ENCODE measurements at regions not wholly inside any gene's neighbourhood (a gene's known extent, or its start where the extent isn't known, plus 50 kb on each side); places are given as distances from the start of the nearest gene placed in this dataset.
A peak's percentile ranks its signal among the peaks of the same experiment; 100 is the strongest.
"Not testable (repeated sequence)": the region's sequence is repeated elsewhere in the genome, so short reads cannot be mapped to it uniquely, and the experiment has no call there.

- Histone ChIP-seq H3K4me1 (replicated peaks in 1 of 2) (no peaks in the 10 kb centered on the region), H3K27ac (no peak overlapping the region), H3K4me3 (no peak overlapping the region)
- WGBS, 10 experiments: 7 to 62% (median 30%) methylated on average over 1 to 5 of the region's 5 CpGs
- ATAC-seq (replicated peaks in 6 of 8): no peak
- in situ Hi-C loops (cut with MboI; ENCODE audit: low pct_unique_long_range_greater_than_20kb in 2 of 9, low sequenced_read_pairs in 9 of 9, unreplicated experiment in 9 of 9): no loop called here
Observed at GRCh38 chr12:126914170-126914793, 1352.7 kb upstream of the TMEM132C start.

- Histone ChIP-seq H3K4me1 (replicated peaks in 1 of 2) (no peaks in the 10 kb centered on the region), H3K4me3 (no peak overlapping the region), H3K27ac (no peak overlapping the region)
- in situ Hi-C loops (cut with MboI; ENCODE audit: low pct_unique_long_range_greater_than_20kb in 2 of 9, low sequenced_read_pairs in 9 of 9, unreplicated experiment in 9 of 9): no loop called here
- no peak for ATAC-seq (replicated peaks in 6 of 8)
- 2 to 86% (median 57%) methylated on average over 3 to 6 of the region's 6 CpGs; no CpG with 5 or more reads in 2 of the 10 experiments for WGBS, 10 experiments
Observed at GRCh38 chr12:126915309-126915708, 1351.7 kb upstream of the TMEM132C start.

GRCh38 chr12:126926023-126926594 is 1340.9 kb upstream of the TMEM132C start:
- 18 to 93% (median 30%) methylated on average over 1 to 7 of the region's 7 CpGs; no CpG with 5 or more reads in 1 of the 10 experiments for WGBS, 10 experiments

GRCh38 chr12:126930234-126930633 is 1336.7 kb upstream of the TMEM132C start:
- in situ Hi-C loops (cut with MboI; ENCODE audit: low pct_unique_long_range_greater_than_20kb in 2 of 9, low sequenced_read_pairs in 9 of 9, unreplicated experiment in 9 of 9): no loop called here
- no peak overlapping the region for H3K27ac ChIP-seq
- no peak overlapping the region for H3K4me3 ChIP-seq
- WGBS, 10 experiments: 43 to 93% (median 67%) methylated on average over 3 to 13 of the region's 13 CpGs
- ATAC-seq (replicated peaks in 6 of 8): no peak
- no peaks in the 10 kb centered on the region for H3K4me1 ChIP-seq (replicated peaks in 1 of 2)

More at GRCh38 chr12:126926023-126926594, 1340.9 kb upstream of the TMEM132C start:
- no peaks in the 10 kb centered on the region for H3K4me1 ChIP-seq (replicated peaks in 1 of 2)
- ATAC-seq (replicated peaks in 6 of 8): peak in 3 of 8 experiments; percentile 37 to 61 (median 57)
- no peak overlapping the region for H3K4me3 ChIP-seq
- no peak overlapping the region for H3K27ac ChIP-seq
- in situ Hi-C loops (cut with MboI; ENCODE audit: low pct_unique_long_range_greater_than_20kb in 2 of 9, low sequenced_read_pairs in 9 of 9, unreplicated experiment in 9 of 9): no loop called here

GRCh38 chr12:126932156-126932555 is 1334.8 kb upstream of the TMEM132C start:
- no peak for ATAC-seq (replicated peaks in 6 of 8)
- in situ Hi-C loops (cut with MboI; ENCODE audit: low pct_unique_long_range_greater_than_20kb in 2 of 9, low sequenced_read_pairs in 9 of 9, unreplicated experiment in 9 of 9): no loop called here
- Histone ChIP-seq H3K27ac (no peak overlapping the region), H3K4me1 (replicated peaks in 1 of 2) (no peaks in the 10 kb centered on the region), H3K4me3 (no peak overlapping the region)
- WGBS, 10 experiments: 0 to 100% (median 24%) methylated on average over 1 of the region's 1 CpG; no CpG with 5 or more reads in 2 of the 10 experiments

GRCh38 chr12:126935435-126935834 is 1331.5 kb upstream of the TMEM132C start:
- no peaks in the 10 kb centered on the region for H3K4me1 ChIP-seq (replicated peaks in 1 of 2)
- no peak for ATAC-seq (replicated peaks in 6 of 8)
- WGBS, 10 experiments: 17 to 100% (median 57%) methylated on average over 1 to 4 of the region's 4 CpGs; no CpG with 5 or more reads in 1 of the 10 experiments
- in situ Hi-C loops (cut with MboI; ENCODE audit: low pct_unique_long_range_greater_than_20kb in 2 of 9, low sequenced_read_pairs in 9 of 9, unreplicated experiment in 9 of 9): no loop called here
- H3K4me3 ChIP-seq: no peak overlapping the region
- H3K27ac ChIP-seq: no peak overlapping the region

GRCh38 chr12:126936181-126936851 is 1330.7 kb upstream of the TMEM132C start:
- ATAC-seq (replicated peaks in 6 of 8): peak in 1 of 8 experiments; percentile 26
- WGBS, 10 experiments: 11 to 49% (median 42%) methylated on average over 1 to 9 of the region's 11 CpGs; no CpG with 5 or more reads in 2 of the 10 experiments
- H3K27ac ChIP-seq: no peak overlapping the region

GRCh38 chr12:126937431-126937830 is 1329.5 kb upstream of the TMEM132C start:
- ATAC-seq (replicated peaks in 6 of 8): no peak
- no peaks in the 10 kb centered on the region for H3K4me1 ChIP-seq (replicated peaks in 1 of 2)
- H3K4me3 ChIP-seq: no peak overlapping the region
- no peak overlapping the region for H3K27ac ChIP-seq
- 0 to 100% (median 50%) methylated on average over 1 of the region's 1 CpG; no CpG with 5 or more reads in 6 of the 10 experiments for WGBS, 10 experiments
- in situ Hi-C loops (cut with MboI; ENCODE audit: low pct_unique_long_range_greater_than_20kb in 2 of 9, low sequenced_read_pairs in 9 of 9, unreplicated experiment in 9 of 9): no loop called here

More at GRCh38 chr12:126936181-126936851, 1330.7 kb upstream of the TMEM132C start:
- H3K4me1 ChIP-seq (replicated peaks in 1 of 2): no peaks in the 10 kb centered on the region
- H3K4me3 ChIP-seq: no peak overlapping the region
- in situ Hi-C loops (cut with MboI; ENCODE audit: low pct_unique_long_range_greater_than_20kb in 2 of 9, low sequenced_read_pairs in 9 of 9, unreplicated experiment in 9 of 9): no loop called here

- no peak overlapping the region for H3K27ac ChIP-seq
- no peak for ATAC-seq (replicated peaks in 6 of 8)
- H3K4me1 ChIP-seq (replicated peaks in 1 of 2): no peaks in the 10 kb centered on the region
- WGBS, 10 experiments: 33 to 90% (median 67%) methylated on average over 1 to 5 of the region's 6 CpGs; no CpG with 5 or more reads in 3 of the 10 experiments
- in situ Hi-C loops (cut with MboI; ENCODE audit: low pct_unique_long_range_greater_than_20kb in 2 of 9, low sequenced_read_pairs in 9 of 9, unreplicated experiment in 9 of 9): no loop called here
- no peak overlapping the region for H3K4me3 ChIP-seq
Observed at GRCh38 chr12:126944684-126945083, 1322.3 kb upstream of the TMEM132C start.

- not testable (repeated sequence) for H3K4me1 ChIP-seq (replicated peaks in 1 of 2)
Observed at GRCh38 chr12:126946958-126947357, 1320.0 kb upstream of the TMEM132C start.

GRCh38 chr12:126949558-126949957 is 1317.4 kb upstream of the TMEM132C start:
- in situ Hi-C loops (cut with MboI; ENCODE audit: low pct_unique_long_range_greater_than_20kb in 2 of 9, low sequenced_read_pairs in 9 of 9, unreplicated experiment in 9 of 9): no loop called here
- no peak overlapping the region for H3K27ac ChIP-seq
- H3K4me1 ChIP-seq (replicated peaks in 1 of 2): no peaks in the 10 kb centered on the region
- no peak overlapping the region for H3K4me3 ChIP-seq
- 25 to 100% (median 72%) methylated on average over 1 of the region's 1 CpG; no CpG with 5 or more reads in 4 of the 10 experiments for WGBS, 10 experiments
- ATAC-seq (replicated peaks in 6 of 8): peak in 2 of 8 experiments; percentile 74 to 91

More at GRCh38 chr12:126946958-126947357, 1320.0 kb upstream of the TMEM132C start:
- 50 to 100% (median 77%) methylated on average over 1 to 4 of the region's 7 CpGs; no CpG with 5 or more reads in 4 of the 10 experiments for WGBS, 10 experiments
- ATAC-seq (replicated peaks in 6 of 8); in situ Hi-C loops (cut with MboI; ENCODE audit: low pct_unique_long_range_greater_than_20kb in 2 of 9, low sequenced_read_pairs in 9 of 9, unreplicated experiment in 9 of 9); H3K27ac ChIP-seq; H3K4me3 ChIP-seq: not testable (repeated sequence)

GRCh38 chr12:126950266-126950665 is 1316.7 kb upstream of the TMEM132C start:
- H3K4me3 ChIP-seq: no peak overlapping the region
- no peaks in the 10 kb centered on the region for H3K4me1 ChIP-seq (replicated peaks in 1 of 2)
- 0 to 87% (median 43%) methylated on average over 1 to 6 of the region's 6 CpGs; no CpG with 5 or more reads in 6 of the 10 experiments for WGBS, 10 experiments
- in situ Hi-C loops (cut with MboI; ENCODE audit: low pct_unique_long_range_greater_than_20kb in 2 of 9, low sequenced_read_pairs in 9 of 9, unreplicated experiment in 9 of 9): no loop called here
- no peak for ATAC-seq (replicated peaks in 6 of 8)
- H3K27ac ChIP-seq: no peak overlapping the region

All from motor neuron (in vitro differentiated cells).